Spleen (tissue), 7 donors: ENCODE measurements at regions not wholly inside any gene's neighbourhood (a gene's known extent, or its start where the extent isn't known, plus 50 kb on each side); places are given as distances from the start of the nearest gene placed in this dataset.

ENCODE experiments used
- CTCF ChIP-seq, 11 experiments: fragments of 200-600 bp in 7 of 11; fragments of 450-650 bp in 4 of 11; sonication (generic) in 4 of 11; IDR thresholded peaks in 8 of 11; conservative IDR thresholded peaks in 3 of 11; 1 replicate in 7 of 11; 2 replicates in 4 of 11; pipeline versions ENCODE4 v1.4.0 to v1.8.0; 2016 to 2021; ENCODE audit warnings: antibody characterized with exemption in 11 of 11, inconsistent platforms in 4 of 11, mild to moderate bottlenecking in 1 of 11
- POLR2A ChIP-seq, 3 donors: fragments of 450-650 bp; IDR thresholded peaks; one replicate each; pipeline ENCODE4 v1.5.1; 2017; ENCODE audit warnings: antibody characterized with exemption in 3 of 3, mild to moderate bottlenecking in 1 of 3
- donor health status: DM: no; HTN: no; CAD: no; lungs with moderate emphysema.
- donor health status: DM: no; HTN: no; CAD: no.
- donor health status: DM: no; HTN: no; CAD: no.

GRCh38 chr4:136881666-136882065 is 650.6 kb downstream of the PCDH18 start:
- no peak for TF ChIP-seq CTCF (IDR thresholded peaks at IDR 0.05 in 8 of 11, conservative IDR thresholded peaks at IDR 0.05 in 3 of 11)
- no peak for TF ChIP-seq POLR2A (IDR thresholded peaks at IDR 0.05)
